ENCODE measurements at regions not wholly inside any gene's neighbourhood (a gene's known extent, or its start where the extent isn't known, plus 50 kb on each side); places are given as distances from the start of the nearest gene placed in this dataset.
"Not testable (repeated sequence)": the region's sequence is repeated elsewhere in the genome, so short reads cannot be mapped to it uniquely, and the experiment has no call there.

GRCh38 chr4:55028196-55028595 is 97.2 kb downstream of the KDR start:
- no peak for DNase-seq (ENCODE audit: low read depth)

DNA sequence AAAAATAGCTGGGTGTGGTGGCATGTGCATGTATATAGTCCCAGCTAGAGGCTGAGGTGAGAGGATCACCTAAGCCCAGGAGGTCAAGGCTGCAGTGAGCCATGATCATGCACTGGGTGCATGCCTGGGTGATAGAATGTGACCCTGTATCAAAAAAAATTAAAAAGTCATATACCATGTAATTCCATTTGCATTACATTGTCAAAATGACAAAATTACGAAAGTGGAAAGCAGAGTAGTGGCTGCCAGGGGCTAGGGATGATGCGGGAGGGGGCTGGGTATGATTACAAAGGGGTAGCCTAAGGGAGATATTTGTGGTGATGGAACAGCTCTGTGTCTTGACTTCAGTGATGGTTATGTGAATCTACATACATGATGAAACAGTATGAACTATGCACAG is 97.8 kb downstream of the KDR start:
- DNase-seq (ENCODE audit: low read depth): no peak

- DNase-seq (ENCODE audit: low read depth): not testable (repeated sequence)
These were observed 99.9 kb downstream of the KDR start for GRCh38 chr4:55025456-55025855.

GRCh38 chr4:55023030-55023429 is 102.4 kb downstream of the KDR start:
- DNase-seq (ENCODE audit: low read depth): no peak

DNA sequence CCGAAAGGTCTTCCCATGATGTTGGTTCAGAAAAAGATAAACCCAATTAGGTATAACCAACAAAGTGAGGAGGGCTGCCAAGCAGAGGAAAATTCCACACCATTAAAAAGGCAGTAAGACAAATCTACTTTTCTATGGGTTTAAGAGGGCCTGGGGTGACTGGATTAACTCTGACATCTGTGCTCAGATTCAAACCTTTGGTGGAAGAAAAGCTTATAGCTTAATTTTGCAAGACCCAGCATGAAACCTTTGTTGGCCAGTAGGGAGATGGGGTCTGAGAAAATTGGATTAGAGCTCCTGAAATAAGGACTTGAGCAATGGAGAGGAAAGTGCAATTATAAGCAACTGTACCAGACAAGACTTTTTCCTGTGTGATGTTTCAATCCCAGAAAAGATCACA is 104.2 kb downstream of the KDR start:
- no peak for DNase-seq (ENCODE audit: low read depth)

DNA sequence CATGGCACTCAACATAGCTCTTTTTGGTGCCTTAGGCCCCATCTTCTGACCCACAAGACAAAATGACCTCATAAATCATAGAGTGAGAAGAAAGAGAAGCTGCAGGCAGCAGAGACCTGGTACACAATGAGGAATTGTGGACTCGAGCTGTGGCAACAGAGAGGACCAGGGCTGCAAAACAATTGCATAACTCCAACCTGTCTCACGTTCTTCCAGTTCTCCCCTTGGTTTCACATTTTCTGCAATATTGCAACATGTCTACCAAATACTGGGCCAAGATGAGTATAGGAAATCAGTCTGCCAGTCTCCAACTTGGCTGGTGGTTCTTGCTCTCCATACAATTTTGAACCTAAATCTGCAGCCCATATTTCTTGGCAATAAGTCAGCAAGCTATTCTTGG is 105.3 kb downstream of the KDR start:
- no peak for DNase-seq (ENCODE audit: low read depth)

GRCh38 chr4:55018978-55019377 is 106.4 kb downstream of the KDR start:
- DNase-seq (ENCODE audit: low read depth): no peak

GRCh38 chr4:55018521-55018920 is 106.9 kb downstream of the KDR start:
- DNase-seq (ENCODE audit: low read depth): no peak

DNA sequence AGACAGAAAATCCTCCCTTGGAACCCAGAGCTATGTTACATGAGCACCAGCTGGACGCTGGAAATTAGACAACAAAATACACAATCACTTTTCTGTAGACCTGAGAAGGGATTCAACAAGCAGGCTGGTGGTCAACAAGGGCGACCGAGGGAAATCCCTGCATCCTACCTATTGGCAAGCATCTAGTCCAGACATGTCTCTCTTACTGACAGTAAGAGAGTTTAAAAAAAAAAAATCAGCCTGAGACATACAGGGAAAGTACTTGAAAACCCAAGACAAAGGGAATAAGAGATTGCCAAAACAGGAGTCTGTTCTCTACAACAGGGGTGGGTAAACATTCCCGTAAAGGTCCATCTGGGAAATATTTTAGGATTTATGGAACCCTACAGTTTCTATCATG is 108.0 kb downstream of the KDR start:
- no peak for DNase-seq (ENCODE audit: low read depth)

DNA sequence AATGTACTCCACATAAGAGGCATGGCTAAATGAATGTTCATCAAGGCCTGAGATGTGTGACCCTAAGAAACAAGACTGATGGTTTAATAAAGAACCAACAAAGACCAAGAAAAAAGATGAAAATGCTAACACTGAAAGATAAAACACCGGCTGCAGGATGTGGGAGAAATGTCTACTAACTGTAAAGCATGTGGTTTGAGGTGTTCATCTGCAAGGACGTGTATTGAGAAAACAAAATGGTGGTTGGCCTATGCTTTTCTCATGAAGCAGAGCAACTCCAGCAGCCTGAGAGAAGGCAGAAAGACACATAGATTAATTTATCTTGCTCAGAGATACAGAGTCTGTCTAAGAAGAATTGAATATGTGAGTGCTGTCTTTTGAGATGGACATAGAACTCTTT is 109.3 kb downstream of the KDR start:
- no peak for DNase-seq (ENCODE audit: low read depth)

DNA sequence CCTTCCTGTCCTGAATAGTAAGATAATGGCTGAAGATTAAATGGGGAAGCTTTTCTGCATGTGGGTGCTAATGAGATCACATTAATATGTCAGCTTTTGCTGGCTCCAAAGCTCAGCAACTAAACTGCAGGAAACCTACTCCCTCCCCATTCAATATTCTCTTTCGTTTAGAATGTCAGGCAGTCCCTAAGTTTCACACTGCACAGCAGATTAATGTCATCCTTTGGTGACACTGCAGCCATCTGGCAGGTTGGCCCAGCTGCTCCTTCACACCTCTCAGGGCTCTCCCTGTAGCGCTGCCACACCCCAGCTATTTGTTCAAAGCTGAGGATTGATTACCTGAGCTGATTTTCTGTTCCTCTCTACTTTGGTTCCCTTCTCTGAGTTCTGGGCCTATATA is 110.5 kb downstream of the KDR start:
- DNase-seq (ENCODE audit: low read depth): no peak

- DNase-seq (ENCODE audit: low read depth): no peak
These were observed 111.9 kb downstream of the KDR start for GRCh38 chr4:55013431-55013955.

- no peak for DNase-seq (ENCODE audit: low read depth)
These were observed 112.8 kb downstream of the KDR start for GRCh38 chr4:55012363-55013230.

GRCh38 chr4:55011761-55012160 is 113.6 kb downstream of the KDR start:
- no peak for DNase-seq (ENCODE audit: low read depth)

GRCh38 chr4:55010550-55010949 is 114.8 kb downstream of the KDR start:
- DNase-seq (ENCODE audit: low read depth): no peak

GRCh38 chr4:55008166-55009056 is 117.0 kb downstream of the KDR start:
- no peak for DNase-seq (ENCODE audit: low read depth)

GRCh38 chr4:55005910-55006309 is 119.5 kb downstream of the KDR start:
- DNase-seq (ENCODE audit: low read depth): no peak

GRCh38 chr4:55004831-55005230 is 120.6 kb downstream of the KDR start:
- no peak for DNase-seq (ENCODE audit: low read depth)

DNA sequence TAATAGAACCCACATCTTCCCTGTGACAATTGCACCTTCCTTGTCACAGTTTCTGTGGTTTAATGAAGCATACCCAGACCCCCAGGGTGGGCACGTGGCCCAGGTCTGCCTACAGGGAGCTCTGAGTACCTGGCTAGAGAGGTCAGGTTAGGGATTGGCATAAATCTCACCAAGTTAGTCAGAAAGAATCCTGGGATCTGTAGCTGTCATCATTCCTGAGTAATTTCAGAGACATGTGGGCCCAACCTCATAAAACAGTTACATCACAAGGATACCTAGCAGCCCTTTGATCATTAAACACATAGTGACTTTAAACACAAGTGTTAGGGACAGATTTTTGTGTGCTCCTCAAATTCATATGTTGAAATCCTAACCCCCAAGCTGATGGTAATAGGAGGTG is 123.0 kb downstream of the KDR start:
- DNase-seq (ENCODE audit: low read depth): no peak

DNA sequence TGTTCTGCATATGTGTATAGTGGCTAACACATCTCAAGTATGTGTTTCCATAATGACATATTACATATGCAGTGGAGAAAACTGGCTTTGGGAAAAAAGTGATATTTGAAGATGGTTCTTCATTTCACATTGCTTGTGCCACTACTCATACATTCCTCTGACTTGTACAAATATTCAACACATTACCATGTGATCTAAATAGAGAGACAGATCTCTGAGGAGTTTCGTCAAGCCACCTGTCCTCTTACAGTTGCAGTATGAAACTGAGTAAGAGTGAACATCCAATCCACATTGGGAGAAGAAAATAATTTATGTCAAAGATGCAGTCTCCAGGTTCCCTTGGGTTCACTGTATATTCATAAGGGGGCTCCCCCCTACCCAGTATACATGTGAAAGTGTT is 123.9 kb downstream of the KDR start:
- DNase-seq (ENCODE audit: low read depth): no peak

DNA sequence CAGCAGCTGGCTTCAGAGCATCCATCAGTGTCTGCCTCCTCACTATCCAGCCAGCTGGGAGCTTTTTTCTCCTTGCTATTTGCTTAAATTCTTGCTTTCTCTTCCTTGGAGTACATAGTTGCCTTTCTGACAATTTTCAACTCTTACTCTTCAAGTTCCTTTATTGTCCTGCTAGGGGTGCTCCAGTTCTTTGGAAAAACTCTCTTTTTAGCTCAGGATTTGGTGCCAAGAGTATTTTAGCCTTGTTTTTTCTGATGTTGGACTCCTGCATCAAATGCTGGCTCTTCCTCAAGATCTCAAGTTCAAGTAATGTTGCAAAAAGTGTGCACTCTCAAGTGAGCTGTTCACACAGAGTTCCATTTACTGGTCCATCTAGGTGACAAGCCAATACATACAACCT is 126.4 kb downstream of the KDR start:
- DNase-seq (ENCODE audit: low read depth): peak; percentile 46

- not testable (repeated sequence) for DNase-seq (ENCODE audit: low read depth)
These were observed 131.8 kb downstream of the KDR start for GRCh38 chr4:54993473-54994026.
